GM10266 (cell line): ENCODE measurements at regions not wholly inside any gene's neighbourhood (a gene's known extent, or its start where the extent isn't known, plus 50 kb on each side); places are given as distances from the start of the nearest gene placed in this dataset.

Experiments
- DNase-seq: peaks from one replicate; pipeline ENCODE4 v3.0.0; 2012; ENCODE audit errors: extremely low spot score
- CTCF ChIP-seq: IDR thresholded peaks from 2 replicates; pipeline ENCODE4 v1.5.1; 2012; ENCODE audit warnings: mild to moderate bottlenecking, low read depth; ENCODE audit not compliant: control insufficient read depth, insufficient read depth; ENCODE audit errors: missing control alignments

- DNase-seq: no peak
- no peak for TF ChIP-seq CTCF
Observed at GRCh38 chr2:65866148-65866547, 433.7 kb upstream of the SPRED2 start.

GRCh38 chr2:65864619-65865018, 432.2 kb upstream of the SPRED2 start:
- TF ChIP-seq CTCF: no peak
- no peak for DNase-seq

- DNase-seq: no peak
- TF ChIP-seq CTCF: no peak
Observed at GRCh38 chr2:65863713-65864112, 431.3 kb upstream of the SPRED2 start.

GRCh38 chr2:65856928-65857327, 424.5 kb upstream of the SPRED2 start:
- no peak for TF ChIP-seq CTCF
- DNase-seq: no peak

GRCh38 chr2:65856423-65856822, 424.0 kb upstream of the SPRED2 start:
- DNase-seq: no peak
- no peak for TF ChIP-seq CTCF

GRCh38 chr2:65850695-65851094, 418.3 kb upstream of the SPRED2 start:
- DNase-seq: no peak
- no peak for TF ChIP-seq CTCF

- no peak for DNase-seq
Observed at GRCh38 chr2:65846989-65847678, 414.7 kb upstream of the SPRED2 start.

More at GRCh38 chr2:65846989-65847678, 414.7 kb upstream of the SPRED2 start:
- no peak for TF ChIP-seq CTCF
